Naive B cell (primary cell): ENCODE measurements at regions not wholly inside any gene's neighbourhood (a gene's known extent, or its start where the extent isn't known, plus 50 kb on each side); places are given as distances from the start of the nearest gene placed in this dataset.

Experiments
- ATAC-seq, 2 donors: fragments of 150-1000 bp; cut with Tn5 transposase; 2 replicates each; pipeline ENCODE4 v1.10.0; 2021; ENCODE audit warnings: low read depth in 2 of 2, mild to moderate bottlenecking in 2 of 2, moderate library complexity in 2 of 2
- DNase-seq: peaks from one replicate; pipeline ENCODE4 v3.0.0; 2022
- H3K27ac Mint-ChIP-seq, 6 donors: one replicate each; pipeline ENCODE4 v1.8.0; 2020 to 2022; ENCODE audit warnings: mild to moderate bottlenecking in 6 of 6, mixed read lengths in 6 of 6, moderate library complexity in 5 of 6, inconsistent platforms in 2 of 6
- H3K27me3 Mint-ChIP-seq, 3 donors: one replicate each; pipeline ENCODE4 v1.8.0; 2021 to 2022; ENCODE audit warnings: mixed read lengths in 3 of 3, mild to moderate bottlenecking in 1 of 3
- H3K36me3 Mint-ChIP-seq, 2 donors: one replicate each; pipeline ENCODE4 v1.8.0; 2020 to 2022; ENCODE audit warnings: mixed read lengths in 2 of 2, inconsistent platforms in 1 of 2, mild to moderate bottlenecking in 1 of 2
- H3K4me1 Mint-ChIP-seq, 3 donors: one replicate each; pipeline ENCODE4 v1.8.0; 2020 to 2022; ENCODE audit warnings: mixed read lengths in 3 of 3, inconsistent platforms in 1 of 3, mild to moderate bottlenecking in 1 of 3, moderate library complexity in 1 of 3
- H3K4me3 Mint-ChIP-seq, 8 donors: one replicate each; pipeline ENCODE4 v1.8.0; 2020 to 2022; ENCODE audit warnings: mild to moderate bottlenecking in 8 of 8, mixed read lengths in 8 of 8, moderate library complexity in 8 of 8, inconsistent platforms in 2 of 8
- H3K9me3 Mint-ChIP-seq, 7 donors: one replicate each; pipeline ENCODE4 v1.8.0; 2020 to 2022; ENCODE audit warnings: mixed read lengths in 7 of 7, mild to moderate bottlenecking in 5 of 7, inconsistent platforms in 2 of 7, moderate library complexity in 1 of 7

GRCh38 chr9:23914431-23915003 lies 88.5 kb upstream of the ELAVL2 start:
- Mint-ChIP-seq H3K4me3 (no peak overlapping the region), H3K9me3 (peaks cover 3 to 14% (median 11%) of the 10 kb centered on the region in 7 donors)
- no peak for DNase-seq

GRCh38 chr9:23907343-23907742 lies 81.3 kb upstream of the ELAVL2 start:
- Mint-ChIP-seq H3K4me3 (no peak overlapping the region), H3K9me3 (peaks cover 0 to 10% (median 4%) of the 10 kb centered on the region in 7 donors), H3K36me3 (no peaks in the 10 kb centered on the region), H3K27ac (peak overlapping the region in 1 of 6 donors; percentile 23), H3K27me3 (no peaks in the 10 kb centered on the region), H3K4me1 (no peaks in the 10 kb centered on the region)
- no peak for ATAC-seq
- DNase-seq: no peak

More at GRCh38 chr9:23914431-23915003, 88.5 kb upstream of the ELAVL2 start:
- Mint-ChIP-seq H3K27me3 (no peaks in the 10 kb centered on the region), H3K4me1 (no peaks in the 10 kb centered on the region), H3K27ac (no peak overlapping the region), H3K36me3 (no peaks in the 10 kb centered on the region)
- ATAC-seq: no peak

- Mint-ChIP-seq H3K9me3 (peaks cover 5 to 45% (median 17%) of the 10 kb centered on the region in 7 donors), H3K27me3 (no peaks in the 10 kb centered on the region), H3K4me1 (no peaks in the 10 kb centered on the region), H3K27ac (no peak overlapping the region), H3K4me3 (no peak overlapping the region), H3K36me3 (no peaks in the 10 kb centered on the region)
- ATAC-seq (no peak), DNase-seq (no peak)
These were observed 61.7 kb upstream of the ELAVL2 start for GRCh38 chr9:23887781-23888180.
